CD8-positive, alpha-beta memory T cell (primary cell): ENCODE measurements at regions not wholly inside any gene's neighbourhood (a gene's known extent, or its start where the extent isn't known, plus 50 kb on each side); places are given as distances from the start of the nearest gene placed in this dataset.

ENCODE experiments used
- CTCF ChIA-PET: fragments of 350-600 bp; sonication (Branson Sonifier 250); formaldehyde crosslinking; loops from one replicate; lab custom pipeline; 2021; ENCODE audit warnings: antibody characterized with exemption; lab: Charles Lee
- POLR2A ChIA-PET: fragments of 350-600 bp; sonication (Branson Sonifier 250); formaldehyde crosslinking; loops from one replicate; lab custom pipeline; 2021; ENCODE audit warnings: antibody characterized with exemption; lab: Charles Lee
- DNase-seq, 5 donors: peaks; one replicate each; pipeline versions ENCODE4 v3.0.0 to v3.0.0-alpha.2; 2020 to 2022; ENCODE audit warnings: mixed read lengths in 1 of 5
- H3K27ac ChIP-seq: one replicate; pipeline ENCODE4 v1.7.0; 2013; ENCODE audit warnings: low read depth, mild to moderate bottlenecking, low read length, moderate library complexity
- H3K27me3 ChIP-seq: 2 replicates; pipeline ENCODE4 v1.7.0; 2013; ENCODE audit warnings: low read length, mild to moderate bottlenecking; ENCODE audit not compliant: insufficient read depth, poor library complexity, severe bottlenecking
- H3K36me3 ChIP-seq: 2 replicates; pipeline ENCODE4 v1.7.0; 2013; ENCODE audit warnings: mild to moderate bottlenecking, low read length, moderate library complexity; ENCODE audit not compliant: insufficient read depth
- H3K4me1 ChIP-seq: 2 replicates; pipeline ENCODE4 v1.7.0; 2013; ENCODE audit warnings: mild to moderate bottlenecking, low read length, moderate library complexity; ENCODE audit not compliant: insufficient read depth
- H3K4me3 ChIP-seq: 2 replicates; pipeline ENCODE4 v1.7.0; 2013; ENCODE audit warnings: mild to moderate bottlenecking, low read length
- H3K9me3 ChIP-seq: 2 replicates; pipeline ENCODE4 v1.7.0; 2013; ENCODE audit warnings: mild to moderate bottlenecking, low read length
- H3K27ac Mint-ChIP-seq, 8 donors: one replicate each; pipeline ENCODE4 v1.8.0; 2020 to 2021; ENCODE audit warnings: mixed read lengths in 8 of 8, mild to moderate bottlenecking in 6 of 8, inconsistent platforms in 3 of 8, moderate library complexity in 3 of 8
- H3K27me3 Mint-ChIP-seq, 2 donors: one replicate each; pipeline ENCODE4 v1.8.0; 2020 to 2021; ENCODE audit warnings: mixed read lengths in 2 of 2, mild to moderate bottlenecking in 1 of 2, moderate library complexity in 1 of 2
- H3K36me3 Mint-ChIP-seq, 3 donors: one replicate each; pipeline ENCODE4 v1.8.0; 2020 to 2021; ENCODE audit warnings: mixed read lengths in 3 of 3, inconsistent platforms in 1 of 3, mild to moderate bottlenecking in 1 of 3
- H3K4me1 Mint-ChIP-seq, 3 donors: one replicate each; pipeline ENCODE4 v1.8.0; 2020 to 2021; ENCODE audit warnings: mixed read lengths in 3 of 3, inconsistent platforms in 1 of 3, mild to moderate bottlenecking in 1 of 3
- H3K4me3 Mint-ChIP-seq, 7 donors: one replicate each; pipeline ENCODE4 v1.8.0; 2020 to 2021; ENCODE audit warnings: mixed read lengths in 7 of 7, mild to moderate bottlenecking in 6 of 7, moderate library complexity in 4 of 7, inconsistent platforms in 2 of 7
- H3K9me3 Mint-ChIP-seq, 5 donors: one replicate each; pipeline ENCODE4 v1.8.0; 2020 to 2022; ENCODE audit warnings: mixed read lengths in 5 of 5, mild to moderate bottlenecking in 3 of 5, moderate library complexity in 2 of 5, inconsistent platforms in 1 of 5

GRCh38 chr4:31125061-31125460 is 404.9 kb downstream of the PCDH7 start:
- H3K27me3 ChIP-seq, result no peaks in the 10 kb centered on the region
- no peaks in the 10 kb centered on the region for H3K27me3 Mint-ChIP-seq
- no peaks in the 10 kb centered on the region for H3K36me3 ChIP-seq
- no peak overlapping the region for H3K27ac Mint-ChIP-seq
- no peaks in the 10 kb centered on the region for H3K4me1 ChIP-seq
- DNase-seq, result no peak
- CTCF ChIA-PET, result no interaction called here
- H3K36me3 Mint-ChIP-seq, result no peaks in the 10 kb centered on the region
- H3K9me3 ChIP-seq, result no peaks in the 10 kb centered on the region
- H3K27ac ChIP-seq, result no peak overlapping the region
- H3K4me3 Mint-ChIP-seq, result no peak overlapping the region
- POLR2A ChIA-PET, result no interaction called here
- peaks cover 0 to 26% (median 4%) of the 10 kb centered on the region in 5 donors for H3K9me3 Mint-ChIP-seq
- no peak overlapping the region for H3K4me3 ChIP-seq
- H3K4me1 Mint-ChIP-seq, result no peaks in the 10 kb centered on the region

GRCh38 chr4:31125496-31125895 is 405.3 kb downstream of the PCDH7 start:
- Mint-ChIP-seq H3K9me3 (peaks cover 0 to 21% (median 4%) of the 10 kb centered on the region in 5 donors), H3K4me3 (no peak overlapping the region), H3K4me1 (no peaks in the 10 kb centered on the region), H3K27ac (no peak overlapping the region), H3K36me3 (no peaks in the 10 kb centered on the region), H3K27me3 (no peaks in the 10 kb centered on the region)
- CTCF ChIA-PET, result no interaction called here
- Histone ChIP-seq H3K27ac (no peak overlapping the region), H3K9me3 (no peaks in the 10 kb centered on the region), H3K27me3 (no peaks in the 10 kb centered on the region), H3K36me3 (no peaks in the 10 kb centered on the region), H3K4me3 (no peak overlapping the region), H3K4me1 (no peaks in the 10 kb centered on the region)
- DNase-seq, result no peak
- POLR2A ChIA-PET, result no interaction called here

GRCh38 chr4:31126881-31127398 is 406.8 kb downstream of the PCDH7 start:
- Histone ChIP-seq H3K4me3 (no peak overlapping the region), H3K9me3 (no peaks in the 10 kb centered on the region), H3K4me1 (no peaks in the 10 kb centered on the region), H3K36me3 (no peaks in the 10 kb centered on the region), H3K27ac (no peak overlapping the region), H3K27me3 (no peaks in the 10 kb centered on the region)
- ChIA-PET POLR2A (no interaction called here), CTCF (no interaction called here)
- H3K36me3 Mint-ChIP-seq, result no peaks in the 10 kb centered on the region
- H3K4me1 Mint-ChIP-seq, result no peaks in the 10 kb centered on the region
- H3K9me3 Mint-ChIP-seq, result peaks cover 0 to 21% (median 4%) of the 10 kb centered on the region in 5 donors
- no peak overlapping the region for H3K4me3 Mint-ChIP-seq
- DNase-seq, result no peak
- H3K27me3 Mint-ChIP-seq, result no peaks in the 10 kb centered on the region
- no peak overlapping the region for H3K27ac Mint-ChIP-seq

- H3K4me3 ChIP-seq, result no peak overlapping the region
- H3K36me3 Mint-ChIP-seq, result no peaks in the 10 kb centered on the region
- no peaks in the 10 kb centered on the region for H3K36me3 ChIP-seq
Measured at GRCh38 chr4:31130930-31131329, 410.8 kb downstream of the PCDH7 start.

GRCh38 chr4:31134720-31135119 is 414.6 kb downstream of the PCDH7 start:
- H3K4me1 Mint-ChIP-seq, result no peaks in the 10 kb centered on the region
- Histone ChIP-seq H3K27me3 (no peaks in the 10 kb centered on the region), H3K4me1 (no peaks in the 10 kb centered on the region), H3K27ac (no peak overlapping the region), H3K36me3 (no peaks in the 10 kb centered on the region), H3K4me3 (no peak overlapping the region), H3K9me3 (no peaks in the 10 kb centered on the region)
- peaks cover 6 to 24% (median 12%) of the 10 kb centered on the region in 5 donors for H3K9me3 Mint-ChIP-seq
- POLR2A ChIA-PET, result no interaction called here
- no peak overlapping the region for H3K4me3 Mint-ChIP-seq
- CTCF ChIA-PET, result no interaction called here
- H3K27me3 Mint-ChIP-seq, result no peaks in the 10 kb centered on the region
- H3K27ac Mint-ChIP-seq, result no peak overlapping the region
- DNase-seq, result no peak
- H3K36me3 Mint-ChIP-seq, result no peaks in the 10 kb centered on the region

More at GRCh38 chr4:31130930-31131329, 410.8 kb downstream of the PCDH7 start:
- no peaks in the 10 kb centered on the region for H3K4me1 ChIP-seq
- CTCF ChIA-PET, result no interaction called here
- POLR2A ChIA-PET, result no interaction called here
- H3K27me3 ChIP-seq, result no peaks in the 10 kb centered on the region
- Mint-ChIP-seq H3K9me3 (peaks cover 3 to 18% (median 9%) of the 10 kb centered on the region in 5 donors), H3K27me3 (no peaks in the 10 kb centered on the region), H3K27ac (peak overlapping the region in 1 of 8 donors; percentile 32), H3K4me3 (no peak overlapping the region), H3K4me1 (no peaks in the 10 kb centered on the region)
- H3K27ac ChIP-seq, result no peak overlapping the region
- DNase-seq, result no peak
- no peaks in the 10 kb centered on the region for H3K9me3 ChIP-seq

GRCh38 chr4:31139767-31140166 is 419.6 kb downstream of the PCDH7 start:
- POLR2A ChIA-PET, result no interaction called here
- no peaks in the 10 kb centered on the region for H3K36me3 Mint-ChIP-seq
- H3K27ac ChIP-seq, result no peak overlapping the region
- H3K4me3 ChIP-seq, result no peak overlapping the region
- H3K27me3 ChIP-seq, result no peaks in the 10 kb centered on the region
- H3K4me1 Mint-ChIP-seq, result no peaks in the 10 kb centered on the region
- H3K4me1 ChIP-seq, result no peaks in the 10 kb centered on the region
- DNase-seq, result no peak
- no peak overlapping the region for H3K27ac Mint-ChIP-seq
- no peaks in the 10 kb centered on the region for H3K9me3 ChIP-seq
- no peaks in the 10 kb centered on the region for H3K36me3 ChIP-seq
- no peaks in the 10 kb centered on the region for H3K27me3 Mint-ChIP-seq
- no peak overlapping the region for H3K4me3 Mint-ChIP-seq
- CTCF ChIA-PET, result no interaction called here
- peaks cover 2 to 26% (median 6%) of the 10 kb centered on the region in 5 donors for H3K9me3 Mint-ChIP-seq

- Histone ChIP-seq H3K27me3 (no peaks in the 10 kb centered on the region), H3K4me1 (no peaks in the 10 kb centered on the region), H3K27ac (no peak overlapping the region), H3K9me3 (no peaks in the 10 kb centered on the region), H3K4me3 (no peak overlapping the region), H3K36me3 (no peaks in the 10 kb centered on the region)
- POLR2A ChIA-PET, result no interaction called here
- no peaks in the 10 kb centered on the region for H3K36me3 Mint-ChIP-seq
- no peaks in the 10 kb centered on the region for H3K4me1 Mint-ChIP-seq
- CTCF ChIA-PET, result no interaction called here
- no peaks in the 10 kb centered on the region for H3K27me3 Mint-ChIP-seq
- peaks cover 0 to 15% (median 6%) of the 10 kb centered on the region in 5 donors for H3K9me3 Mint-ChIP-seq
- no peak for DNase-seq
- no peak overlapping the region for H3K4me3 Mint-ChIP-seq
- no peak overlapping the region for H3K27ac Mint-ChIP-seq
Measured at GRCh38 chr4:31141095-31141831, 421.1 kb downstream of the PCDH7 start.

- Mint-ChIP-seq H3K4me3 (no peak overlapping the region), H3K36me3 (no peaks in the 10 kb centered on the region), H3K27me3 (no peaks in the 10 kb centered on the region), H3K4me1 (no peaks in the 10 kb centered on the region), H3K27ac (no peak overlapping the region), H3K9me3 (peaks cover 0 to 14% (median 6%) of the 10 kb centered on the region in 5 donors)
- Histone ChIP-seq H3K27me3 (no peaks in the 10 kb centered on the region), H3K4me1 (no peaks in the 10 kb centered on the region), H3K36me3 (no peaks in the 10 kb centered on the region), H3K4me3 (no peak overlapping the region), H3K27ac (no peak overlapping the region), H3K9me3 (no peaks in the 10 kb centered on the region)
- no peak for DNase-seq
- ChIA-PET CTCF (no interaction called here), POLR2A (no interaction called here)
Measured at GRCh38 chr4:31141832-31142142, 421.6 kb downstream of the PCDH7 start.
